OCI-LY3 (cell line): ENCODE measurements at regions not wholly inside any gene's neighbourhood (a gene's known extent, or its start where the extent isn't known, plus 50 kb on each side); places are given as distances from the start of the nearest gene placed in this dataset.

Source experiments
- EZH2phosphoT487 ChIP-seq: fragments of 200-600 bp; shearing (Covaris generic); IDR thresholded peaks from 2 replicates; pipeline ENCODE4 v1.6.1; 2018; ENCODE audit warnings: antibody characterized with exemption, mixed run types, low read depth
- TF ChIP-seq, protein P1 (sequence below): fragments of 200-600, 300-600 bp; sonication (generic); IDR thresholded peaks from 2 replicates; pipeline ENCODE4 v1.5.1; 2014; ENCODE audit warnings: antibody characterized with exemption, low read length, low read depth

- TF ChIP-seq, protein P1, sequence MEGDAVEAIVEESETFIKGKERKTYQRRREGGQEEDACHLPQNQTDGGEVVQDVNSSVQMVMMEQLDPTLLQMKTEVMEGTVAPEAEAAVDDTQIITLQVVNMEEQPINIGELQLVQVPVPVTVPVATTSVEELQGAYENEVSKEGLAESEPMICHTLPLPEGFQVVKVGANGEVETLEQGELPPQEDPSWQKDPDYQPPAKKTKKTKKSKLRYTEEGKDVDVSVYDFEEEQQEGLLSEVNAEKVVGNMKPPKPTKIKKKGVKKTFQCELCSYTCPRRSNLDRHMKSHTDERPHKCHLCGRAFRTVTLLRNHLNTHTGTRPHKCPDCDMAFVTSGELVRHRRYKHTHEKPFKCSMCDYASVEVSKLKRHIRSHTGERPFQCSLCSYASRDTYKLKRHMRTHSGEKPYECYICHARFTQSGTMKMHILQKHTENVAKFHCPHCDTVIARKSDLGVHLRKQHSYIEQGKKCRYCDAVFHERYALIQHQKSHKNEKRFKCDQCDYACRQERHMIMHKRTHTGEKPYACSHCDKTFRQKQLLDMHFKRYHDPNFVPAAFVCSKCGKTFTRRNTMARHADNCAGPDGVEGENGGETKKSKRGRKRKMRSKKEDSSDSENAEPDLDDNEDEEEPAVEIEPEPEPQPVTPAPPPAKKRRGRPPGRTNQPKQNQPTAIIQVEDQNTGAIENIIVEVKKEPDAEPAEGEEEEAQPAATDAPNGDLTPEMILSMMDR = no peak
- TF ChIP-seq EZH2phosphoT487 = no peak
Observed at GRCh38 chr4:67038228-67038566, 507.1 kb downstream of the CENPC start.
